ENCODE measurements at regions not wholly inside any gene's neighbourhood (a gene's known extent, or its start where the extent isn't known, plus 50 kb on each side); places are given as distances from the start of the nearest gene placed in this dataset.
"Not testable (repeated sequence)": the region's sequence is repeated elsewhere in the genome, so short reads cannot be mapped to it uniquely, and the experiment has no call there.

DNA sequence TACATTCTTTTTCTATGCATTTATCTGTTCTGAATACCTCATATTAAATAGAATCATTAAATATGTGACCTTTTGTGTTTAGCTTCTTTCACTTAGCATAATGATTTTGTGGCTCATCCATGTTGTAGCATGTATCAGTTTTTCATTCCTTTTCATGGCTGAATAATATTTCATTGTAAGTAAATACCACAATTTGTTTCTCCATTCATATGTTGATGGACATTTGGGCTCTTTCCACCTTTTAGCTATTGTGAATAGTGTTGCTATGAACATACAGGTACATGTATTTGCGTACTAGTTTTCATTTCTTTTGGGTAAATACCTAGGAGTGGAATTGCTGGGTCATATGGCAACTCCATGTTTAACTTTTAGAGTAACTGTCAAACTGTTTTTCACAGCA lies 85.1 kb downstream of the GNL3L start:
- no peak for DNase-seq

- no peak for DNase-seq
Measured at GRCh38 chrX:54633641-54634040, 103.6 kb downstream of the GNL3L start.

DNA sequence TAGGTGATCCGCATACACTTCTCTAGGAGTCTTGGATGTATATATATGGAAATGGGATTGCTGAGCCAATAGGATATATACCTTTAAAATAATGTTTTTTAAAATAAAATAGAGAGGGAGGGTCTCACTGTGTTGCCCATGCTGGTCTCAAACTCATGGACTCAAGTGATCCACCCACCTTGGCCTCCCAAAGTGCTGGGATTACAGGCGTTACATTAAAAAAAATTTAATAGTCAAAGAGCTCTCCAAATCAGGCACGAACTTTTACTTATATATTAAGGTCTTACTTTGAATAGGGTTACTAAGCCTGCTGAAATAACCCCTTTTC lies 109.0 kb downstream of the GNL3L start:
- DNase-seq, result no peak

- peak; percentile 95 for DNase-seq
Measured at GRCh38 chrX:54639346-54640102, 109.5 kb downstream of the GNL3L start.

DNA sequence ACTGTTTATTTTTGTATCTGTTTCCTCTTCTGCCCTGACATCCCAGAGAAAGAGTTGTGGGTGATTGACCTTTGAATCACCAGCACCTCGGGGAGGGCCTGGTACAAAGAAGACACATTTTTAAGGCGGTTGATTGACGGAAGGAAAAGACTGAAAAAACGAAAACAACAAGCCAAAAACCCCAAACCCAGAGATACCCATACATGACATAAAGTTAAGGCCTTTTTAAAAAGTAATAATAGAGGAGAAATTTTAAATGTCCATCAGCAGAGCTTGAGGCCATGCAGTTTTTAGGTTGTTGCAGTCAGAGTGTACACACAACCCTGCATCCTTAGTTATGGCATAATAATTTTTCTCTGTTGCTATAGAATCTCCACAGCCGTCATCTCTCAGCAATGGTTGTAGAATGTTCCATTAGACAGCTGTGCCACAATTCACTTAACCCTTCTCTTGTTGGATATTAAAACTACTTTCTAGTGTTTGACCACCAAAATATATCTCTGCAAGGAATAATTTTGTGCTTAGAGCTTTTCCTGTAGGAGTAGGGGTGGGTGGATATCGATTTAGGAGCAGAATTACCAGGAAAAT lies 110.2 kb downstream of the GNL3L start:
- DNase-seq, result no peak

DNA sequence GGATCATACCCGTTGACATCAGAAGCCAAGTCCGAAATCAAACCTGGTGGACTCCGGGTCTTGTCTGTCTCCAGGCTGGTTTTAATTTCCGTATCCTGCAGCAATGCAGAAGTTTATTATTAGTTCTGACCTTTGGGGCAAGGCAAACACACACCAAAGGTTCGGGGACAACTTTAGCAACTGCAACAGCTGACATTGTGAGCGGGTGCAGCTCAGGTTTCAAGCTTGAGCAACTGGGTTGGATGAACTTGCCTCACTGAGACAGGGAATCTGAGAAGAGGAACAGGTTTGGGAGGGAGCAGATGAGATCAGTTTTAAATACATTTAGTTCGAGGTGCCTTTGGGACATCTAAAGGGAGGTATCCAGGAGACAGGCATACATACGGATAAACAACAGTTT lies 110.7 kb downstream of the GNL3L start:
- no peak for DNase-seq

DNA sequence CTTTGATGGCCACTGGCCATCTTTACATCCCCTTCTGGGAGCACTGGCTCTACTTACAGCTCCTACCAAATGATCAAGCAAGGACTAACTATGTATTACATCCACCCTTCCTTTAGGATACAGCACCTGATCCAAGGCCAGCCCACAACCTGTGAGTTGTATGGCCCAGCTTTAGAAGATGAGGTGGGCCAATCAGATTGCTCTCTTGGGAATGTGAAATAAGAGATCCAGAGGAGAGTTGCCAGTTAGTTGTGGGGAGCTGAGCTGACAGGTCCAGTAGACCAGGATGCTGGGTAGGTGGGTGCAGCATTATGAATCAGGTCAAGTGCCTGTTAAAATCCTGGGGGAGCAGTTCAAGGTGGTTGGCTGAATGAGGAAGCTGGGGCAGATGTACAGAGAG lies 111.5 kb downstream of the GNL3L start:
- no peak for DNase-seq

DNA sequence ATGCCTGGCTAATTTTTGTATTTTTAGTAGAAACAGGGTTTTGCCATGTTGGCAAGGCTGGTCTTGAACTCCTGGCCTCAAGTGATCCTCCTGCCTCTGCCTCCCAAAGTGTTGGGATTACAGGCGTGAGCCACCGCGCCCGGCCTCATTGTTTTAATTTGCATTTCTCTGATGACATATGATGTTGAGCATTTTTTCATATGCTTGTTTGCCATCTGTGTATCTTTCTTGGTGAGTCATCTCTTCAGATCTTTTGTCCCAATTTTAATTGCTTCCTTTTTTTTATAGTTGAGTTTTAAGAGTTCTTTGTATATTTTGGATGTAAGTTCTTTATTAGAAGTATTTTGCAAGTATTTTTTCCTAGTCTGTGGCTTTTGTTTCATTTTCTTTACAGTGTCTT lies 117.6 kb downstream of the GNL3L start:
- not testable (repeated sequence) for DNase-seq

GRCh38 chrX:54659547-54659946 lies 129.5 kb downstream of the GNL3L start:
- no peak for DNase-seq

DNA sequence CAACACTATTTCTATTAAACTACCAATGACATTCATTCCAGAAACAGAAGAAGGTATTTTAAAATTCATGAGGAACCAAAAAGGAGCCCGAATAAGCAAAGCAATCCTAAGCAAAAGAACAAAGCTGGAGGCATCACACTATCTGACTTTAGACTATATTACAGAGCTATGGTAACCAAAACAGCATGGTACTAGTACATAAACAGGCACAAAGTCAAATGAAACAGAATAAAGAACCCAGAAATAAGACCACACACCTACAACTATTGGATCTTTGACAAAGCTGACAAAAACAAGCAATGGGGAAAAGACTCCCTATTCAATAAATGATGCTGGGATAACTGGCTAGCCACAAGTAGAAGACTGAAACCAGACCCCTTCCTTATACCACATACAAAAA lies 122.3 kb downstream of the ITIH6 start:
- no peak for DNase-seq

DNA sequence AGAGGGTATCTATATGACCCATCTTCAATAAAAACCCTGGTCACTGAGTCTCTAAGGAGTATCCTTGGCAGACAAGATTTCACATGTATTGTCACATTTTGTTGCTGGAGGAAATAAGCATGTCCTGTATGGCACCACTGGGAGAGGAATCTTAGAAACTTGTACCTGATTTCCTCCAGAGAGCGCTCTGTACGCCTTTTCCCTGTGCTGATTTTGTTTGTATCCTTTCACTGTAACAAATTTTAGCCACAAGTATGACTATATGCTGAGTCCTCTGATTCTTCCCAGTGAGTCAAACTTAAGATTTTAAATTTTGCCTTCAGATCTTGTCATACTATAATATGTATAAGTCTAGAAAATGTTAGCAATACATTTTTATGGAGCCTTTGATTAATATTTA lies 102.8 kb downstream of the ITIH6 start:
- no peak for DNase-seq

DNA sequence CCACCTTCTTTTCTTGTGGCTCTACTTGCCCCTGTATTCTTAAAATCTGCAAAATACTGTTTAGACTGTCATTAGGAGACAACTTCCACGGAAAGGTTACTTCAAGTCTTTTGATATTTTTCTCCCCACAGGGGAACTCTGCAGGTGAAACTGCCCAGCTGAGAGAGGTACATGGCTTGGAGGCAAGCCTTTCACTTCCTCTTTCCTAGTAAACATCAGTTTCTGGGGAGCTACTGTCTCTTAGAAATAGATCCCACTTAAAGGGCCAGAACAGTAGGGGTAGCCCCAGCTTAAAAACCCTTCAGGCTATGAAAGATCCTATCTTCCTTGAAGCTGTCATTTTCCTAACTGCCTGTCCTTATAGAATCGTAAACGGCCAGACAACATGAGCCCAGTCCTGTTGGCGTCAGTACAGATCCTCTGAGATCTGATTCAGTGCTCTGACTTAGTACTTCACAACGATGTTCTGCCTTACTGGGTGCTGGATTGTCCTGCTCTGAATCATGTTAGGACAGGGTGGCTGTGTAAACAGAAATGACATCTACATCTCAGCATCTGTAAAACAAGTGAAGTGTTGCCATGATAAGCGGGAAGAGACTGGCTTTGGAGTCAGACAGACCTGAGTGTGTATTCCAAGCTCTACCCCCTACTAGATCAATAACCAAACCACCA lies 102.1 kb downstream of the ITIH6 start:
- DNase-seq, result no peak

Measured in CD4-positive, alpha-beta T cell treated with Interferon gamma for 1 hour (primary cell).